Ishikawa (cell line): ENCODE measurements at regions not wholly inside any gene's neighbourhood (a gene's known extent, or its start where the extent isn't known, plus 50 kb on each side); places are given as distances from the start of the nearest gene placed in this dataset.

ENCODE experiments used
- CEBPB ChIP-seq: IDR thresholded peaks from 2 replicates; pipeline ENCODE4 v1.6.1; 2012
- CREB1 ChIP-seq: IDR thresholded peaks from 2 replicates; pipeline ENCODE4 v1.6.1; 2012; ENCODE audit warnings: low read depth
- EGR1 ChIP-seq: IDR thresholded peaks from 2 replicates; pipeline ENCODE4 v1.6.1; 2012
- EP300 ChIP-seq: IDR thresholded peaks from 2 replicates; pipeline ENCODE4 v1.6.1; 2012; ENCODE audit warnings: borderline replicate concordance
- FOXM1 ChIP-seq: IDR thresholded peaks from 2 replicates; pipeline ENCODE4 v1.6.1; 2012; ENCODE audit warnings: low read depth, borderline replicate concordance
- MAX ChIP-seq: IDR thresholded peaks from 2 replicates; pipeline ENCODE4 v1.6.1; 2012
- NFIC ChIP-seq: IDR thresholded peaks from 2 replicates; pipeline ENCODE4 v1.6.1; 2012
- RAD21 ChIP-seq: IDR thresholded peaks from 2 replicates; pipeline ENCODE4 v1.6.1; 2012; ENCODE audit warnings: low read depth
- REST ChIP-seq: IDR thresholded peaks from 2 replicates; pipeline ENCODE4 v1.6.1; 2012; ENCODE audit warnings: low read depth, mild to moderate bottlenecking
- TAF1 ChIP-seq: IDR thresholded peaks from 2 replicates; pipeline ENCODE4 v1.6.1; 2012; ENCODE audit warnings: low read depth, mild to moderate bottlenecking
- TCF12 ChIP-seq: IDR thresholded peaks from 2 replicates; pipeline ENCODE4 v1.6.1; 2012; ENCODE audit warnings: low read depth
- TEAD4 ChIP-seq: IDR thresholded peaks from 2 replicates; pipeline ENCODE4 v1.6.1; 2012
- USF1 ChIP-seq: IDR thresholded peaks from 2 replicates; pipeline ENCODE4 v1.6.1; 2012
- YY1 ChIP-seq: IDR thresholded peaks from 2 replicates; pipeline ENCODE4 v1.6.1; 2012; ENCODE audit warnings: low read depth
- ZBTB7A ChIP-seq: IDR thresholded peaks from 2 replicates; pipeline ENCODE4 v1.6.1; 2012; ENCODE audit warnings: low read depth

- TF ChIP-seq TAF1, result no peak
- TF ChIP-seq TCF12, result no peak
- no peak for TF ChIP-seq RAD21
- no peak for TF ChIP-seq YY1
- no peak for TF ChIP-seq REST
- no peak for TF ChIP-seq ZBTB7A
- TF ChIP-seq MAX, result no peak
- no peak for TF ChIP-seq EGR1
- no peak for TF ChIP-seq CEBPB
- no peak for TF ChIP-seq FOXM1
- TF ChIP-seq NFIC, result no peak
- TF ChIP-seq EP300, result no peak
Measured at GRCh38 chr3:22414239-22414638, 663.2 kb upstream of the ZNF385D start.

- no peak for TF ChIP-seq CREB1
- TF ChIP-seq EP300, result no peak
- no peak for TF ChIP-seq FOXM1
- no peak for TF ChIP-seq YY1
- TF ChIP-seq TCF12, result no peak
- no peak for TF ChIP-seq NFIC
- TF ChIP-seq ZBTB7A, result no peak
- TF ChIP-seq TEAD4, result no peak
- no peak for TF ChIP-seq MAX
- no peak for TF ChIP-seq TAF1
- TF ChIP-seq REST, result no peak
- TF ChIP-seq CEBPB, result no peak
- no peak for TF ChIP-seq EGR1
- no peak for TF ChIP-seq RAD21
- no peak for TF ChIP-seq USF1
Measured at GRCh38 chr3:22419261-22419660, 668.3 kb upstream of the ZNF385D start.

GRCh38 chr3:22421589-22421988 lies 670.6 kb upstream of the ZNF385D start:
- TF ChIP-seq CEBPB, result no peak
- no peak for TF ChIP-seq TAF1
- TF ChIP-seq RAD21, result no peak
- no peak for TF ChIP-seq REST
- no peak for TF ChIP-seq FOXM1
- TF ChIP-seq EGR1, result no peak
- no peak for TF ChIP-seq EP300
- TF ChIP-seq TCF12, result no peak

GRCh38 chr3:22431334-22431733 lies 680.3 kb upstream of the ZNF385D start:
- no peak for TF ChIP-seq EGR1
- no peak for TF ChIP-seq RAD21
- TF ChIP-seq USF1, result no peak
- TF ChIP-seq EP300, result no peak
- no peak for TF ChIP-seq TAF1
- TF ChIP-seq CREB1, result no peak
- no peak for TF ChIP-seq NFIC
- no peak for TF ChIP-seq FOXM1
- TF ChIP-seq CEBPB, result no peak
- TF ChIP-seq ZBTB7A, result no peak
- no peak for TF ChIP-seq REST
- TF ChIP-seq YY1, result no peak
